GM18861 (cell line): ENCODE measurements at regions not wholly inside any gene's neighbourhood (a gene's known extent, or its start where the extent isn't known, plus 50 kb on each side); places are given as distances from the start of the nearest gene placed in this dataset.

ENCODE experiments used
- ATAC-seq: cut with Tn5 transposase; IDR thresholded peaks from one replicate; pipeline ENCODE4 v1.9.1; 2021; ENCODE audit not compliant: unreplicated experiment

GRCh38 chr1:38128511-38128910 lies 81.9 kb upstream of the POU3F1 start:
- ATAC-seq = no peak

- ATAC-seq = no peak
Observed at GRCh38 chr1:38127428-38127827, 80.8 kb upstream of the POU3F1 start.

GRCh38 chr1:38126970-38127369 lies 80.4 kb upstream of the POU3F1 start:
- no peak for ATAC-seq

GRCh38 chr1:38125837-38126520 lies 79.4 kb upstream of the POU3F1 start:
- ATAC-seq = no peak

- ATAC-seq = no peak
Observed at GRCh38 chr1:38125016-38125415, 78.4 kb upstream of the POU3F1 start.

- no peak for ATAC-seq
Observed at GRCh38 chr1:38123356-38124135, 77.0 kb upstream of the POU3F1 start.

GRCh38 chr1:38121231-38121680 lies 74.7 kb upstream of the POU3F1 start:
- ATAC-seq = no peak

- ATAC-seq = no peak
Observed at GRCh38 chr1:38120552-38121230, 74.1 kb upstream of the POU3F1 start.

GRCh38 chr1:38118976-38119375 lies 72.4 kb upstream of the POU3F1 start:
- no peak for ATAC-seq

- no peak for ATAC-seq
Observed at GRCh38 chr1:38117444-38117887, 70.9 kb upstream of the POU3F1 start.

- ATAC-seq = no peak
Observed at GRCh38 chr1:38115682-38116202, 69.1 kb upstream of the POU3F1 start.

- ATAC-seq = no peak
Observed at GRCh38 chr1:38115226-38115625, 68.6 kb upstream of the POU3F1 start.

GRCh38 chr1:38114241-38115026 lies 67.8 kb upstream of the POU3F1 start:
- no peak for ATAC-seq

GRCh38 chr1:38113159-38113666 lies 66.6 kb upstream of the POU3F1 start:
- no peak for ATAC-seq

GRCh38 chr1:38111589-38111988 lies 65.0 kb upstream of the POU3F1 start:
- ATAC-seq = no peak

- ATAC-seq = no peak
Observed at GRCh38 chr1:38105267-38105666, 58.7 kb upstream of the POU3F1 start.

GRCh38 chr1:38102636-38103035 lies 56.0 kb upstream of the POU3F1 start:
- no peak for ATAC-seq

GRCh38 chr1:38101037-38101785 lies 54.6 kb upstream of the POU3F1 start:
- no peak for ATAC-seq

- no peak for ATAC-seq
Observed at GRCh38 chr1:38098101-38098847, 51.7 kb upstream of the POU3F1 start.
